Keratinocyte (primary cell): ENCODE measurements at regions not wholly inside any gene's neighbourhood (a gene's known extent, or its start where the extent isn't known, plus 50 kb on each side); places are given as distances from the start of the nearest gene placed in this dataset.

ENCODE experiments used
- DNase-seq: peaks from one replicate; pipeline ENCODE4 v3.0.0-alpha.2; 2011; ENCODE audit warnings: low read depth, missing footprints, low spot score
- FAIRE-seq: peaks from 2 replicates; lab custom pipeline; 2011; peaks lifted over from hg19 to GRCh38; lab: Jason Lieb, UNC
- H2AFZ ChIP-seq: 2 replicates; pipeline ENCODE4 v1.6.0; 2012; ENCODE audit warnings: low read length, control low read depth, inconsistent platforms; ENCODE audit not compliant: control insufficient read depth
- H3K27ac ChIP-seq: 2 replicates; pipeline ENCODE4 v1.5.1; 2011; ENCODE audit warnings: low read length; ENCODE audit not compliant: control insufficient read depth, insufficient read depth
- H3K27me3 ChIP-seq: 3 replicates; pipeline ENCODE4 v1.6.0; 2011; ENCODE audit warnings: low read length; ENCODE audit not compliant: control insufficient read depth, insufficient read depth; ENCODE audit errors: extremely low read depth
- H3K36me3 ChIP-seq, 2 experiments: 2 replicates in 1 of 2; 3 replicates in 1 of 2; pipeline ENCODE4 v1.5.1; 2011; ENCODE audit warnings: low read length in 2 of 2, mild to moderate bottlenecking in 1 of 2; ENCODE audit not compliant: control insufficient read depth in 2 of 2, insufficient read depth in 2 of 2; ENCODE audit errors: extremely low read depth in 1 of 2
- H3K4me1 ChIP-seq: 3 replicates; pipeline ENCODE4 v1.5.1; 2011; ENCODE audit warnings: low read length; ENCODE audit not compliant: control insufficient read depth, insufficient read depth; ENCODE audit errors: extremely low read depth
- H3K4me2 ChIP-seq: 3 replicates; pipeline ENCODE4 v1.6.0; 2011; ENCODE audit warnings: low read depth, low read length; ENCODE audit not compliant: control insufficient read depth, insufficient read depth; ENCODE audit errors: extremely low read depth
- H3K4me3 ChIP-seq, 3 experiments: fragments of 200-600 bp in 1 of 3; sonication (generic) in 1 of 3; 2 replicates in 2 of 3; 3 replicates in 1 of 3; pipeline ENCODE4 v1.5.1; 2011 to 2016; ENCODE audit warnings: low read length in 3 of 3, mild to moderate bottlenecking in 3 of 3, control low read depth in 2 of 3, inconsistent platforms in 1 of 3, low read depth in 1 of 3, mixed read lengths in 1 of 3, mixed run types in 1 of 3, moderate library complexity in 1 of 3; ENCODE audit not compliant: control insufficient read depth in 2 of 3, insufficient read depth in 2 of 3; ENCODE audit errors: extremely low read depth in 1 of 3
- H3K79me2 ChIP-seq: 2 replicates; pipeline ENCODE4 v1.6.0; 2012; ENCODE audit warnings: low read length; ENCODE audit not compliant: control insufficient read depth, insufficient read depth
- H3K9ac ChIP-seq: 3 replicates; pipeline ENCODE4 v1.6.0; 2011; ENCODE audit warnings: low read length; ENCODE audit not compliant: control insufficient read depth, insufficient read depth; ENCODE audit errors: extremely low read depth
- H3K9me1 ChIP-seq: 3 replicates; pipeline ENCODE4 v1.6.0; 2011; ENCODE audit warnings: low read length; ENCODE audit not compliant: control insufficient read depth, insufficient read depth; ENCODE audit errors: extremely low read depth
- H3K9me3 ChIP-seq: 2 replicates; pipeline ENCODE4 v1.5.1; 2012; ENCODE audit warnings: low read depth, low read length; ENCODE audit not compliant: control insufficient read depth
- H4K20me1 ChIP-seq: 3 replicates; pipeline ENCODE4 v1.6.0; 2011; ENCODE audit warnings: low read length; ENCODE audit not compliant: control insufficient read depth, insufficient read depth; ENCODE audit errors: extremely low read depth
- EZH2 ChIP-seq: IDR thresholded peaks from one replicate; pipeline ENCODE4 v1.6.1; 2012; ENCODE audit warnings: inconsistent platforms, mild to moderate bottlenecking, low read length, moderate library complexity
- dilution Hi-C: fragments of 300-500 bp; cut with MboI; formaldehyde crosslinking; loops from one replicate; pipeline ENCODE4 v1.7.0; 2020; ENCODE audit warnings: low sequenced_read_pairs; ENCODE audit not compliant: extremely low pct_ligation_motif_present
- TF ChIP-seq, protein P1 (sequence below), 3 experiments: IDR thresholded peaks in 1 of 3; conservative IDR thresholded peaks in 1 of 3; optimal IDR thresholded peaks in 1 of 3; 2 replicates in 2 of 3; 3 replicates in 1 of 3; pipeline versions ENCODE3 to v1.5.1; 2011; ENCODE audit warnings: low read length in 3 of 3, mild to moderate bottlenecking in 3 of 3, moderate library complexity in 2 of 3, control low read depth in 1 of 3, inconsistent platforms in 1 of 3; ENCODE audit not compliant: insufficient read depth in 2 of 3; ENCODE audit errors: extremely low read depth in 1 of 3

DNA sequence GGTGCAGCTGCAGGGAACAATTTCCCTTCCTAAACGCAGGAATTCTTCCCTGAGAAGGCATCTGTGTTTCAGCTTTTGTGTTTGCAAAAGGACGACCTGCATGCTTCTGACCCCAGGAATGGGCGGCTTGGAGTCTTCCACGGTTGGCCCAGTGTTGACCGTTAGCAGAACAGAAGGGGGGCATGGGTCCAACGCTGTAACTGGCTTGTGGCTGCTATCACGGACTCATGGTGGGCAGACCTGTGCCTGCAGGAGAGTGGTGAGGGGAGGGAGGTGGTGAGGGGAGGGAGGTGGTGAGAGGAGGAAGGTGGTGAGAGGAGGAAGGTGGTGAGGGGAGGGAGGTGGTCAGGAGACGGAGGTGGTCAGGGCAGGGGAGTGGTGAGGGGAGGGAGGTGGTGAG lies 388.6 kb upstream of the IRX4 start:
- Histone ChIP-seq H3K27me3 (no peaks in the 10 kb centered on the region), H3K27ac (no peak overlapping the region), H3K4me3 (no peak overlapping the region), H3K79me2 (no peaks in the 10 kb centered on the region), H3K9me3 (no peaks in the 10 kb centered on the region), H3K9me1 (no peaks in the 10 kb centered on the region), H3K4me1 (no peaks in the 10 kb centered on the region), H2AFZ (no peak overlapping the region), H3K4me2 (no peak overlapping the region), H4K20me1 (no peaks in the 10 kb centered on the region), H3K36me3 (no peaks in the 10 kb centered on the region), H3K9ac (no peak overlapping the region)
- dilution Hi-C loops: no loop called here
- DNase-seq (no peak), FAIRE-seq (no peak)
- TF ChIP-seq, protein P1, sequence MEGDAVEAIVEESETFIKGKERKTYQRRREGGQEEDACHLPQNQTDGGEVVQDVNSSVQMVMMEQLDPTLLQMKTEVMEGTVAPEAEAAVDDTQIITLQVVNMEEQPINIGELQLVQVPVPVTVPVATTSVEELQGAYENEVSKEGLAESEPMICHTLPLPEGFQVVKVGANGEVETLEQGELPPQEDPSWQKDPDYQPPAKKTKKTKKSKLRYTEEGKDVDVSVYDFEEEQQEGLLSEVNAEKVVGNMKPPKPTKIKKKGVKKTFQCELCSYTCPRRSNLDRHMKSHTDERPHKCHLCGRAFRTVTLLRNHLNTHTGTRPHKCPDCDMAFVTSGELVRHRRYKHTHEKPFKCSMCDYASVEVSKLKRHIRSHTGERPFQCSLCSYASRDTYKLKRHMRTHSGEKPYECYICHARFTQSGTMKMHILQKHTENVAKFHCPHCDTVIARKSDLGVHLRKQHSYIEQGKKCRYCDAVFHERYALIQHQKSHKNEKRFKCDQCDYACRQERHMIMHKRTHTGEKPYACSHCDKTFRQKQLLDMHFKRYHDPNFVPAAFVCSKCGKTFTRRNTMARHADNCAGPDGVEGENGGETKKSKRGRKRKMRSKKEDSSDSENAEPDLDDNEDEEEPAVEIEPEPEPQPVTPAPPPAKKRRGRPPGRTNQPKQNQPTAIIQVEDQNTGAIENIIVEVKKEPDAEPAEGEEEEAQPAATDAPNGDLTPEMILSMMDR (optimal IDR thresholded peaks at IDR 0.05 in 1 of 3, IDR thresholded peaks at IDR 0.05 in 1 of 3, conservative IDR thresholded peaks at IDR 0.05 in 1 of 3; ENCODE audit: extremely low read depth in 1 of 3, insufficient read depth in 2 of 3, low read length in 3 of 3): no peak
- no peak for TF ChIP-seq EZH2

DNA sequence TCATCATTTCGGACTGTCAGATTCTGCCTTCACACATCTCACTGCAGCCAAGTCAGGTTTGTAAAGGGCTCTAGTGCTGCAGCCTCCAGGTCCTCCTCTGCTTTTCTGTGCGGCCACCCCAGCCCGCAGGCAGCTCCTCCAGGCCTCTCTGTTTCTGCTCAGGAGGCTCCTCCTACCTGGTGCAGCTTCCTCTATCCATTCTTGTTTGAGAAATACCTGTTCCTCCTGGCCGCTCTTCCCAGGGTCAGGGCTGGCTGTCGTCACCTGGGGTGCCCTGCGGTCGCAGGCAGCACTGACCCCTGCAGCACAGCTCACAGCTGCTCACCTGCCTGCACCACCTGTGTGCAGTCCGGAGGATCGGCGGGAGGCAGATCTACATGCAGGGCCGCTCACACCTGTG lies 387.7 kb upstream of the IRX4 start:
- no peak overlapping the region for H2AFZ ChIP-seq
- no peaks in the 10 kb centered on the region for H3K36me3 ChIP-seq
- no peaks in the 10 kb centered on the region for H3K4me1 ChIP-seq
- no peak overlapping the region for H3K4me3 ChIP-seq
- dilution Hi-C loops: no loop called here
- H3K9ac ChIP-seq: no peak overlapping the region
- no peak for DNase-seq
- no peaks in the 10 kb centered on the region for H4K20me1 ChIP-seq
- TF ChIP-seq, protein P1 (optimal IDR thresholded peaks at IDR 0.05 in 1 of 3, IDR thresholded peaks at IDR 0.05 in 1 of 3, conservative IDR thresholded peaks at IDR 0.05 in 1 of 3; ENCODE audit: extremely low read depth in 1 of 3, insufficient read depth in 2 of 3, low read length in 3 of 3): no peak
- TF ChIP-seq EZH2: no peak
- no peak overlapping the region for H3K27ac ChIP-seq
- no peaks in the 10 kb centered on the region for H3K27me3 ChIP-seq
- FAIRE-seq: no peak
- no peaks in the 10 kb centered on the region for H3K79me2 ChIP-seq
- no peaks in the 10 kb centered on the region for H3K9me1 ChIP-seq
- no peak overlapping the region for H3K4me2 ChIP-seq
- H3K9me3 ChIP-seq: no peaks in the 10 kb centered on the region
